GOT3 (cell line): ENCODE measurements at regions not wholly inside any gene's neighbourhood (a gene's known extent, or its start where the extent isn't known, plus 50 kb on each side); places are given as distances from the start of the nearest gene placed in this dataset.
"Not testable (repeated sequence)": the region's sequence is repeated elsewhere in the genome, so short reads cannot be mapped to it uniquely, and the experiment has no call there.

Source experiments
- DNase-seq: peaks from one replicate; lab custom pipeline; 2025; ENCODE audit warnings: mixed read lengths; lab: John Stamatoyannopoulos, UW

DNA sequence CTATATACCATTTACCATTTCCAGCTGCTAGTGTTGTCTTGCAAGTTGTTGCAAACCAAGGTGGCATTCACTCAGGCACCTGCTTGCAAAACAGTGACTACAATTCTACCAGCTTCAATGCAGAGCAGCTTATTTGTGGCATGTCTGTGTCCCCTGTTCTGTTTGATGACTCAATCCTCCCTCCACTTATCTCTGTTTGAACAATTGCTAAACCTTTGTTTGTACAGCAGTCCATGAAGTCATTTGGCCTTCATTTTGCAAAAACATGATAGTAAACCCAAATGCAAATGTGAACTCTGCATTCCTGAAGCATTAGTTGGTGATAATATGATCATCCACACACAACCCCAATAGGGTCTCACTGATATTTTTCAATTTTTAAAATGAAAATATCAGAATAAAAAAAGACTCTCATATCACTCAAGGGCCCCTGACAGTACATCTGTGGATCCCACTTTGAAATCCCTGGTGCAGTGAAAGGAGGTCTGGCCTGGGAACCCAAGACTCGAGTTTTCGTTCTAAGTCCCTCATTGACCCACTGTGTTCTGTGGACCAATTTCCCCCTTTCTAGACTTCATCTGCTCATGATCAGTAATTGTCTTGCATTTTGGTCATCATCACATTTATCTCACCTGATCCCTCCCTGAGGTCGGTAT lies 425.4 kb downstream of the RPS24 start:
- DNase-seq: no peak

- DNase-seq: no peak
Measured at GRCh38 chr10:78459639-78460037, 426.0 kb downstream of the RPS24 start.

DNA sequence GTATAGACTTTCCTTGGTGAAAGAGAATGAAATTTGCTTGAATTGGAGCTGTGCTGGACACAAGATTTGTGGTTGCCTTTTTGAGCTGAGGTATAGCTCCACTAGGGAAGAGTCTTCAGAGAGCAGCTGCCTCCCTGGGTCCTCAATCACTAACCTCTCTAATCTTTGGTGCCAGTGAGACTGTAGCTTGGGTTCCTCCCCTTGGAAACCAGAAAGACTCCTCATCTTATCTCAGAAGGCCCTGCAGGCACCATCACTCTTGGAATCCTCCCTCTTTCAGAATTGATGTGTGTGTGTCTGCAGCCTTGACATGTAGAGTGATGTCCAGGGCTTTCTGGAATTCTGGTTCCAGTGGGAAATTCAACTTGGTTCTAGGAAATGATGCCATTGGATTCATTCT lies 426.5 kb downstream of the RPS24 start:
- DNase-seq: no peak

DNA sequence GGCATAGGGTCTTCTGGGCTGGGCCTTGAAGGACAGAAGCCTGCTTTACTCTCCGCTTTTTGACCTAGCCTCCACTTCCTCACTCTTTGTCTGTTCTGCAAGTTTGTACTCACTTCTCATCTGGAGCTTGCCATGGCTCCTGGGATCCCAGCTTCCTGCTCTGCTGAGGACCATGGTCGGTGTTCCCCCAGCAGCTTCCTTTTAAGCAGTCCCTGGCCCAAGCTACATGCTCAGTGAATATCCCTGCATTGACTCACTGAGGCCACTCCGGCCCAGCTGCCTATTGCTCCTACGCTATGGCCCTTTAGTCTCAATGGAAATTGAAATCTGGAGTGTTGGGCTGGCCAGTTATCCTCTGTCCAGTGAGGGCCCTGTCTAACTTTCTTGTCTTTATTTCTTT lies 427.7 kb downstream of the RPS24 start:
- DNase-seq: no peak

DNA sequence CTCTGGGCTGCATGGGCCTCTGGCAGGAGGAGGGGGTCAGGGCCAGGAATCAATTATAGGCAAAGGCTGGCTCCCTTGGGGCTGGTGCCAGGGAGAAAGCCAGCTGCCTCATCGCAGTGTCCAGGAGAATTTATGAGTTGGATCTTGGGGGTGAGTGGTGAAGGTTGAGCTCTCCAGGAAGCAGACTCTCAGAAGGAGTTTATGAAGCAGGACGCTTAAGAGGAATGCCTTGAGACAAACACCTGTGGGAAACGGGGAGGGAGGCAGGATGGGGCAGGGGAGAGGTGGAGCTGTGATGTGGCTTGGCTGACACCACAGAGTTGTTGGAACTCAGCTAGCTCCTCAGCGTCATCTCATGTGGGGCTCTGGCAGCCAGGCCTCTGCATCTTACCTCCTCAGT lies 428.5 kb downstream of the RPS24 start:
- no peak for DNase-seq

- no peak for DNase-seq
Measured at GRCh38 chr10:78462726-78463228, 429.1 kb downstream of the RPS24 start.

DNA sequence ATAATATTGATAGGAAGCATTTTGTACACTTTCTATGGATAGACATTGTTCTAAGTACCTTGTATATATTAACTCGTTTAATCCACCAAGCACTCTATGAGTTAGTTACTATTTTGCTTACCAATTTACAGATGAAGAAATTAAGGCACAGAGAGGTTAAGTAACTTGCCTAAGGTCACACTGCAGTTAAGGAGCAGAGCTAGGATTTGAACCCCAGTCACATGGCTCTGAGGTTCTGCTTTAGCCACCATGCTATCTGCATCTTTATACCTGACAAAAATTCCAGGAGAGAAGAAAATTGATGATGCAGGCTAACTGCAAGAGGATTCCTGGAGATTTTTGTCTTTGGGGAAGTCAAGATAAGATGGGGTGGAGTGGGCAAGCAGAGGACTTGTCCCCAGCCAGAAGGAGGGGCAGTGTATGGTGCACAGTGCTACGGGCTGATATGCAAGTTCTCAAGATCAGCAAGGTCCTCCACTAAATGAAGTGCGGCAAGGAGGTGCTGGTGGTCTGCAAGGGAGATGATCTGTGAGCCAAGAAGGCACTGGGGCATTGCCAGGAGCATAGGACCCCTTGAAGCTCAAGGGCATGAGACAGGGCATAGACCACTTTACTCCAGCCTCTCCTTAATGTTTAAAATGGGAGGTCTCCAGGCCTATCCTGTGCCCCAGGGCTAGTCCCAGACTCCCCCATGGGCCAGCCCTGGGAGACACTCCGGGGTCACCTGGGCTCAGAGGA lies 430.6 kb downstream of the RPS24 start:
- no peak for DNase-seq

GRCh38 chr10:78464856-78465267 lies 431.2 kb downstream of the RPS24 start:
- no peak for DNase-seq

- DNase-seq: no peak
Measured at GRCh38 chr10:78465431-78465830, 431.8 kb downstream of the RPS24 start.

- no peak for DNase-seq
Measured at GRCh38 chr10:78467496-78468106, 433.9 kb downstream of the RPS24 start.

- DNase-seq: not testable (repeated sequence)
Measured at GRCh38 chr10:78468731-78469130, 435.1 kb downstream of the RPS24 start.

- DNase-seq: no peak
Measured at GRCh38 chr10:78470267-78471103, 436.8 kb downstream of the RPS24 start.

- no peak for DNase-seq
Measured at GRCh38 chr10:78471326-78471722, 437.7 kb downstream of the RPS24 start.

GRCh38 chr10:78471723-78472550 lies 438.3 kb downstream of the RPS24 start:
- no peak for DNase-seq

DNA sequence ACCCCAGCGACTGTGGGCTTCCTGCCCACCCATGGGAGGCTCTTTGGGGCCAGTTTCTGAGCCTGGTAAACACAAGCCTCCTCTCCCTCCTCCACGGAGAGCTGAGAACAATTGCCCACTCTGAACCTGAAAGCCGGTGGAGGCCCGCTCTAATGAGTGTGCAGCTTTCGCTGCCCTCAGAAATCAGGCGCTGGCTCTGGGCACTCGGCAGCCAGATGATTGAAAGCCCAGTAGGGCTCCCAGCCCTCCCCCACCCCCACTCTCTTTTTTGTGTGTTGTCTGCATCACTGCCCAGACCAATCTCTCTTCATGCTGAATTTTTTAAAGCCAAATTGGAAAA lies 438.9 kb downstream of the RPS24 start:
- no peak for DNase-seq

DNA sequence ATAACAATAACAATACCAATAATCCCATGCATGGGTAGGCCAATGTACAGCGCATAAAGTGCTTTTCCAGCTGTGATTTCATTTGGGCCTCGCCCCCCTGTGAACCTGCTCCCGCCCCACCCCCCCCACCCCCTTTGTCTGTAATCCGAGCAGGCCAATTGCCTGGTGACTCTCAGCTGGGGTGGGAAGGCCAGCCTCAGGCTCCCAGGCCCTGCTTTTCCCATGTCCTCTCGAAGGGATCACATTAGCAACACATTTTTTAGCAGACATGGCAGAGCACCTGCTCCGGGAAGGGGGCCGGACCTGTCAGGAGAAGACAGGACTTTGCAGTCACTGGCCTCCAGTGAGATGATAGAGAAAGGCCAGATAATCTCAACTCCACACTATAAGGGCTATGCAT lies 439.3 kb downstream of the RPS24 start:
- DNase-seq: no peak

GRCh38 chr10:78474743-78475142 lies 441.1 kb downstream of the RPS24 start:
- no peak for DNase-seq

- no peak for DNase-seq
Measured at GRCh38 chr10:78475437-78475836, 441.8 kb downstream of the RPS24 start.

- DNase-seq: no peak
Measured at GRCh38 chr10:78476156-78476555, 442.5 kb downstream of the RPS24 start.

- DNase-seq: no peak
Measured at GRCh38 chr10:78476844-78477243, 443.2 kb downstream of the RPS24 start.

DNA sequence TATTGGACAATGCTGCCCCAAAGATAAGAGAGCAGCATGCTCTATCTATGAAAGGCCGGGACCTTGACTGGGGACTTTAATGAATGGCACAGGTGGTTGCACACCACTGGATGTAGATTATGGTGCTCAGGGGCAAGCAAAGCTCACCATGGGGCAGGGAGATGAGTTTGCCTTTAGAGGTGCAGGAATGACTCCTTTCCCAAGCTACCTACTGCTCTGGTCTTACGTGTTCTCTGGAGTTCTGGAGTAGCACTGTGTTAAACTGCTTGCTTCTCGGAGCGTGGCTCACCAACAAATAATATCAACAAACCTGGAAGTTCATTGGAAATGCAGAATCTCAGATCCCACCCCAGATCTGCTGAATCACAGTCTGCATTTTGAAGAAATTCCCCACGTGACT lies 445.3 kb downstream of the RPS24 start:
- no peak for DNase-seq
